ENCODE measurements at regions not wholly inside any gene's neighbourhood (a gene's known extent, or its start where the extent isn't known, plus 50 kb on each side); places are given as distances from the start of the nearest gene placed in this dataset.
"Not testable (repeated sequence)": the region's sequence is repeated elsewhere in the genome, so short reads cannot be mapped to it uniquely, and the experiment has no call there.

- Histone ChIP-seq H3K4me3 (no peak overlapping the region), H3K27me3 (ENCODE audit: low read depth) (peaks cover 61% of the 10 kb centered on the region), H3K9me3 (replicated peaks) (no peaks in the 10 kb centered on the region), H3K4me1 (no peaks in the 10 kb centered on the region), H3K36me3 (no peaks in the 10 kb centered on the region), H3K27ac (replicated peaks) (no peak overlapping the region)
- DNase-seq = no peak
- intact Hi-C loops (cut with micrococcal nuclease) = no loop called here
- no peak for TF ChIP-seq CTCF (IDR thresholded peaks at IDR 0.05; ENCODE audit: borderline replicate concordance)
Measured at GRCh38 chr22:22789233-22789921, 98.2 kb upstream of the IGLL5 start.

GRCh38 chr22:22789922-22790845 lies 97.4 kb upstream of the IGLL5 start:
- Histone ChIP-seq H3K27me3 (ENCODE audit: low read depth) (peaks cover 52% of the 10 kb centered on the region), H3K9me3 (replicated peaks) (no peaks in the 10 kb centered on the region), H3K4me1 (no peaks in the 10 kb centered on the region), H3K4me3 (no peak overlapping the region), H3K27ac (replicated peaks) (no peak overlapping the region), H3K36me3 (no peaks in the 10 kb centered on the region)
- DNase-seq = no peak
- no peak for TF ChIP-seq CTCF (IDR thresholded peaks at IDR 0.05; ENCODE audit: borderline replicate concordance)
- intact Hi-C loops (cut with micrococcal nuclease) = no loop called here

- DNase-seq = no peak
- Histone ChIP-seq H3K36me3 (no peaks in the 10 kb centered on the region), H3K4me3 (no peak overlapping the region), H3K9me3 (replicated peaks) (no peaks in the 10 kb centered on the region), H3K27me3 (ENCODE audit: low read depth) (peaks cover 38% of the 10 kb centered on the region), H3K4me1 (no peaks in the 10 kb centered on the region), H3K27ac (replicated peaks) (no peak overlapping the region)
- intact Hi-C loops (cut with micrococcal nuclease) = no loop called here
- TF ChIP-seq CTCF (IDR thresholded peaks at IDR 0.05; ENCODE audit: borderline replicate concordance) = no peak
Measured at GRCh38 chr22:22791438-22792181, 96.0 kb upstream of the IGLL5 start.

DNA sequence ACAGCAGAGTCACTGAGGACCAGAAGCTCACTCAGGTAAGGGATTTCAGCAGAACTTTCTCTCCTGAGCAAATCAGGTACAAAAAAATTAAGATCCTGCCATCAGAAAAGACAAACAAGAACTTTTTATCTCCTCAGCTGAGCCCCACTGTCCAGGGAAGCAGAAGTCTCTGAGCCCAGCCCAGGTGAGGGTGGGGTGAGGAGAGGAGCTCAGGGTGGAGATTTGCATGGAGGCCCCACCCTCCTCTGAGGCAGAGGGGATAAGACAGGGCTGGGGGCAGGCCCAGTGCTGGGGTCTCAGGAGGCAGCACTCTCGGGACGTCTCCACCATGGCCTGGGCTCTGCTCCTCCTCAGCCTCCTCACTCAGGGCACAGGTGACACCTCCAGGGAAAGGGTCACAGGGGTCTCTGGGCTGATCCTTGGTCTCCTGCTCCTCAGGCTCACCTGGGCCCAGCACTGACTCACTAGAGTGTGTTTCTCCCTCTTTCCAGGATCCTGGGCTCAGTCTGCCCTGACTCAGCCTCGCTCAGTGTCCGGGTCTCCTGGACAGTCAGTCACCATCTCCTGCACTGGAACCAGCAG lies 95.3 kb upstream of the IGLL5 start:
- H3K9me3 ChIP-seq (replicated peaks); H3K27ac ChIP-seq (replicated peaks); H3K4me3 ChIP-seq; H3K36me3 ChIP-seq; intact Hi-C loops (cut with micrococcal nuclease); DNase-seq; H3K4me1 ChIP-seq: not testable (repeated sequence)
- peaks cover 37% of the 10 kb centered on the region for H3K27me3 ChIP-seq (ENCODE audit: low read depth)

DNA sequence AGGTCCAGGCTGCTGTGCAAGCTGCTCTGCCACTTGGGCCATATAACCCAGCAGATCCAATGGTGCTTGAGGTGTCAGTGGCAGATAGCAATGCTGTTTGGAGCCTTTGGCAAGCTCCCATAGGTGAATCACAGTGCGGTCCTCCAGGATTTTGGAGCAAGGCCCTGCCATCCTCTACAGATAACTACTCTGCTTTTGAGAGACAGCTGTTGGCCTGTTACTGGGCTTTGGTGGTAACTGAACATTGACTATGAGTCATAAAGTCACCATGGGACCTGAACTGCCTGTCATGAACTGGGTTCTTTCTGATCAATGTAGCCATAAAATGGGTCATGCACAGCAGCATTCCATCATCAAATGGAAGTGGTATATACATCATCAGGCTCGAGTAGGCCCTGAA lies 92.0 kb upstream of the IGLL5 start:
- H3K4me1 ChIP-seq; intact Hi-C loops (cut with micrococcal nuclease); H3K27ac ChIP-seq (replicated peaks); DNase-seq; H3K9me3 ChIP-seq (replicated peaks); H3K36me3 ChIP-seq; H3K4me3 ChIP-seq: not testable (repeated sequence)
- peaks cover 32% of the 10 kb centered on the region for H3K27me3 ChIP-seq (ENCODE audit: low read depth)

- Histone ChIP-seq H3K27me3 (ENCODE audit: low read depth) (peaks cover 41% of the 10 kb centered on the region), H3K9me3 (replicated peaks) (no peaks in the 10 kb centered on the region), H3K4me1 (no peaks in the 10 kb centered on the region), H3K36me3 (no peaks in the 10 kb centered on the region), H3K4me3 (no peak overlapping the region), H3K27ac (replicated peaks) (no peak overlapping the region)
- intact Hi-C loops (cut with micrococcal nuclease) = no loop called here
- no peak for DNase-seq
- TF ChIP-seq CTCF (IDR thresholded peaks at IDR 0.05; ENCODE audit: borderline replicate concordance) = no peak
Measured at GRCh38 chr22:22796724-22797123, 90.9 kb upstream of the IGLL5 start.

Measured in left ventricle myocardium inferior (tissue), 1 donor.